KOPT-K1 (cell line): ENCODE measurements at regions not wholly inside any gene's neighbourhood (a gene's known extent, or its start where the extent isn't known, plus 50 kb on each side); places are given as distances from the start of the nearest gene placed in this dataset.

Source experiments
- H3K27ac ChIP-seq: fragments of 200-600 bp; sonication (generic); 2 replicates; pipeline ENCODE4 v1.5.1; 2016; ENCODE audit warnings: antibody characterized with exemption, mild to moderate bottlenecking, low read depth, low read length; ENCODE audit not compliant: poor library complexity, severe bottlenecking
- H3K36me3 ChIP-seq: fragments of 200-600 bp; sonication (generic); 2 replicates; pipeline ENCODE4 v1.5.1; 2017; ENCODE audit warnings: antibody characterized with exemption, mild to moderate bottlenecking, low read length, moderate library complexity; ENCODE audit not compliant: insufficient read depth
- H3K9me3 ChIP-seq: fragments of 200-600 bp; sonication (generic); 2 replicates; pipeline ENCODE4 v1.5.1; 2017; ENCODE audit warnings: antibody characterized with exemption, low read length, mild to moderate bottlenecking; ENCODE audit not compliant: insufficient read depth, poor library complexity, severe bottlenecking

DNA sequence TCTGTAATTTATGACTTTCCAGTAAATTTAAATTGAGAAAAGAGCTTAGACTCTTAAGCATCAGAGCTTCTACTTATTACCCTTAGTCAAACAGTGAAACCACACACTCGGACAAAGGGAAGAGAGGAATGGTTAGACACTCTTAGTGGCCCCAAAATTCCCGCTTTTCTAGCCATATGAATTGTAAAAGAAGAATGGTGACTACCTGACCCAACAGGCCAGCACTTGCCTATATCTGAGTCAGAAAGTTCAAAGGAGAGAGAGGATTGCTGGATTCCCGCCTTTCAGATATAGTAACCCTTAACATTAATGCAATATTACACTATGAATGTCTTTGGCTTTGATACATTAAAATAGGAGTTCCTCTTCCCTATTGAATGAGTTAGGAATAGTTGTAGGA lies 317.3 kb downstream of the PCDH17 start:
- H3K9me3 ChIP-seq: peaks cover 5% of the 10 kb centered on the region
- H3K36me3 ChIP-seq: no peaks in the 10 kb centered on the region
- H3K27ac ChIP-seq: no peak overlapping the region

DNA sequence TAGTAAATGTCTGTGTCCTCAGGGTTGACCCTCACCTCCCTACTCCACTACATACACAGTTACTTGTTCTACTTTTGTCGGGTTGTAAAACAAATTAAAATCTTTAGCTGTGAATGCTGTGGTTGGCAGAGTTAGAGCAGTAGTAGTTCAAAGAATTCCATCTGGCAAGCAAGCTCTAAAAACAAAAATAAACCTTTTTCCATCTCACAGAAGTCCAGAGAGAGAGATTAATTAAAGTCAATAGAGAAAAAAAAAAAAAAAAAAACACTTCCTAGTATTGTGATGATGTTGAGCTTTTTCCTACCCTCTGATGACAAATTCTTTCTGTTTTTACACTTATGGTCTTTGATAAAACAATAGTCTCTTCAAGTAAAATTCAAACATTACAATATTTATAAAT lies 338.4 kb downstream of the PCDH17 start:
- no peak overlapping the region for H3K27ac ChIP-seq
- peaks cover 10% of the 10 kb centered on the region for H3K9me3 ChIP-seq
- no peaks in the 10 kb centered on the region for H3K36me3 ChIP-seq

DNA sequence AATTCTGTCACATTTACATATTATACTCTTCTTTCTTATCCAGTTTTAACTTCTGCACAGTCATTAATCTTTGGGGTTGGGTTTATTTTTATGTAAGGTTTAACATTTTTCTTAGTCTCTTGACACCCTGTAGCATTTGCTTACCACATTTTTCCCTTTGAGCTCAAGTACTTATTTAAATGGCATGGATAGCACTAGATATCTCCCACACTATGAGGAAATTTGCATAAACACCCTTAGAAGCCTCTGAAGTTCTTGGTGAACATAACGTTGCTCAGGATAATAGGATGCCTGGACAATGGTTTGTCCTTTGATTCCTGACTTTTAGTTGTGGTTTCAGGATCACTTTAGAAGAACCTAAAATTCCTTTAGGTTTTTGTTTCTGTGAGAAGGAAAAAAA lies 338.9 kb downstream of the PCDH17 start:
- no peaks in the 10 kb centered on the region for H3K36me3 ChIP-seq
- H3K27ac ChIP-seq: no peak overlapping the region
- peaks cover 10% of the 10 kb centered on the region for H3K9me3 ChIP-seq

DNA sequence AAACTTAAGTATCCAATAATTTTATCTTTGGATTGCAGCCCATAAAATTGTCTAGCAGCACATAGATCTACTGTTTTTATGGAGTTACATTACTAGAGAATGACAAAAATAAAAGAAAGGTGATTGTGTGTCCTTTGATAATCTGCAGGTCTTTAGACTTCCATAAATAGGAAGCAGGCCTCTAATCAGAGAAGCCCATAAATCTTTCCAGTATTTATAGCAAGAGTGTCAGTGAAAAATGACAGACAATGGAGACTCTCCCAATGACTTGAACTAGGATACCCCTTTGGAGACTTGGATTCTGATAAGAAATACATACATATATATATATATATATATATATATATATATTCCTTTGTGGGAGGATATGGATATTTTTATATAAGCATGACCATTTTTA lies 351.2 kb downstream of the PCDH17 start:
- Histone ChIP-seq H3K27ac (no peak overlapping the region), H3K36me3 (no peaks in the 10 kb centered on the region), H3K9me3 (no peaks in the 10 kb centered on the region)

DNA sequence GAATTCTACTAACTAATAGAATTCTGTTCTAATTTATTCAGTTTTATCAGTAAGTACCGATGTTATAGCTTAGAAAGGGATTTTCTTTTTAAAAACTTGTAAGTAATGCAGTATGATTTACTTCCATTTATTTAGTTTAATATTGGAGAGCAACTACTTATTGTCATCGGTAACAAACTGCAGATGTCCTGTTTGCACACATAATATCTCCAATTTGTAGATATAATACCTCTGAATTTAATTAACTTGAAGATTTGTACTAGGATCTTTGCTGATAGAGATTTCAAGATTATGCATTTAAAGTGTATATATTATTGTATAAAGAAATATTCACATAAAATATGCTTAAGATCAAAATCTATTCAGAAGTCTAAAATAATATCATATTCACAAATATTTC lies 356.7 kb downstream of the PCDH17 start:
- Histone ChIP-seq H3K9me3 (no peaks in the 10 kb centered on the region), H3K36me3 (no peaks in the 10 kb centered on the region), H3K27ac (no peak overlapping the region)

DNA sequence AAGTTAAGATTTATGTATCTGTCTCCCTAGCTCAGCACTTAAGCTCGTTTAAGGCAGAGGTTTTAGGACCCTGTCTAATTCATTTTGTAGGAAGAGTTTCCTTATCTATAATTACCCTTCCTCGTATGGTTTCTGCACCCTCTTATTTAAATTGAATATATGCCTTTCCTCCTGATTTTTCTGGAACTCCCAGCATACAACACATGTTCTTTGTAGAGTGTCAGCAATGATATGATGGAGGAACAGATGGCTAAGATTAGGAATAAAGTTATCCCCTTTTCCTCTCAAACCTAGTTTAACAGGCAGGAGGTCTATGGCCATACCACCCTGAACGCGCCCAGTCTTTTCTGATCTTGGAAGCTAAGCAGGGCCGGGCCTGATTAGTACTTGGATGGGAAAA lies 359.5 kb downstream of the PCDH17 start:
- Histone ChIP-seq H3K9me3 (no peaks in the 10 kb centered on the region), H3K36me3 (no peaks in the 10 kb centered on the region), H3K27ac (no peak overlapping the region)

DNA sequence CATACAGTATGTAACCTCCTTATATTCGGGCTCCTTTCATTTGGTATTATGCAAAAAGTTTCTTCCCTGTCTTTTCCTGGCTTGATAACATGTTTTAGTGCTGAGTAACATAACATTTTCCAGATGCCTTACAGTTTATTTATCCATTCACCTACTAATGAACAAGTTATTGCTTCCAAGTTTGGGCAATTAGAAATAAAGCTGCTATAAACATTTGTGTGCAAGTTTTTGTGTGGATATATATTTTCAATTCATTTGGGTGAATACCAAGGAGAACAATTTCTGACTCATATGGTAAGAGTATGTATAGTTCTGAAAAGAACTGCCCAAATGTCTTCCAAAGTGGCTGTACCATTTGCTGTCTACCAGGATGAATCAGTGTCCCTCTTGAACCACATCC lies 360.9 kb downstream of the PCDH17 start:
- no peak overlapping the region for H3K27ac ChIP-seq
- no peaks in the 10 kb centered on the region for H3K9me3 ChIP-seq
- H3K36me3 ChIP-seq: no peaks in the 10 kb centered on the region

DNA sequence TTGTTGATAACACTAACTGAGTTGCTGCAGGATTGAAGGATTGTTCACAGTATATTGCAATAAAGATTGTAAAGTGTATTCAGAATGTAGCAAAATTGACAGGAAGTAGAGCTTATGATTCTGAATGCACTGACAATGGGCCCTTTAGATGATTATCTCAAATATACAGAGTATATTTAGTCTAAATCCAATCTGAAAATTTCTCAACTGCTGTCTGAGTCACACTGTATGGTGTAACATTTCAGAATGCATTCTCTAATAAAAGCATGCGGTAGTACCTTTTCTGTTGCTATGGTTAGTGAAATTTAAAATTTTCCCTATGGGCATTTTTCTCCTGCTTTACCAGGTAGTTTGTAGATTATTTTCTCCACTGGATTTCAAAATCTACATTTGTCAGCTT lies 365.2 kb downstream of the PCDH17 start:
- H3K27ac ChIP-seq: no peak overlapping the region
- no peaks in the 10 kb centered on the region for H3K9me3 ChIP-seq
- H3K36me3 ChIP-seq: no peaks in the 10 kb centered on the region

DNA sequence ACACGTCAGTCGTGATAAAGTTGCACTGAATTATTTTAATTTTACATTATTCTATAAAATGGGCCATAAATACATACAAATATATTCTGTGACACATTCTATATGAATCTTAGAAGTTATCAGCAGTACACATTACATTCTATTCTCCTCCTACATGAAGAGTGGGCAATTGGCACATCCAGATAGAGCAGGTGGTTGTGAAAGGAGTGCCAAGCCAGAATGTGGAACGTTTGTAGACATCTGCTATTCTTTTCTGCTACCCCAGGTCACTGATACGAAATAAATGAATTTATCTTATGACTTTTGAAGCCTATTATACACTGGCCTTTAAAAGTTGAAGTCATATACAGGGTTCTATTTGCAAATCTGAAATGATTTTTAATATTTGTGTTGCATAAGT lies 373.2 kb downstream of the PCDH17 start:
- H3K36me3 ChIP-seq: no peaks in the 10 kb centered on the region
- no peak overlapping the region for H3K27ac ChIP-seq
- H3K9me3 ChIP-seq: no peaks in the 10 kb centered on the region

DNA sequence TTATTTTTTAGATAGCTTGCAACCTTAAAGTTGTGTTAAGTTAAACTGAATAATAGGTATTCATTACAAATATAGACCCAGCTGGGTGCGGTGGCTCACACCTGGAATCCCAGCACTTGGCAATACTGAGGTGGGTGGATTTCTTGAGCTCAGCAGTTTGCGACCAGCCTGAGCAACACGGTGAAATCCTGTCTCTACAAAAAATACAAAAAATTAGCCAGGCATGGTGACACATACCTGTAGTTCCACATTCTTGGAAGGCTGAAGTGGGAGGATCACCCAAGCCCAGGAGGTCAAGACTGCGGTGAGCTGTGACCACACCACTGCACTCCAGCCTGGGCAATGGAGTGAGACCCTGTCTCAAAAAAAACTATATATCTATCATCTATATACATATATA lies 386.5 kb downstream of the PCDH17 start:
- H3K27ac ChIP-seq: no peak overlapping the region

DNA sequence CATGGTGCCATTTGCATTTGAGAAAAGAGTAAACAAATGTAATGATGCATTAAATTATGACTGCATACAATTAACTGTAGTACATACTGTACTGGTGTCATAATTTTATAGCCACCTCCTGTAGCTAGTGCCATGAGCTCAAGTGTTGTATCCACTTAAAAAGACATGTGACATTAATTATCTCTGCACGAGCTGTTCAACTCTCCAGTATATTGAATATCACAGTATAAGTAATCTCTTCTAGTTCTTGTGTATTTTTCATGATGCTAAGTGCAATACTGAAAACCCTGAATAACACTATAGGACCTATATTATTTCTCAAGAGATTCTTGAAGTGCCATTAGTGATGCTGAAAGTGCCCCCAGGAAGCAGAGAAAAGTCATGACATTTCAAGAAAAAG lies 387.3 kb downstream of the PCDH17 start:
- H3K36me3 ChIP-seq: no peaks in the 10 kb centered on the region
- no peaks in the 10 kb centered on the region for H3K9me3 ChIP-seq
- no peak overlapping the region for H3K27ac ChIP-seq

More for the DNA sequence above, 386.5 kb downstream of the PCDH17 start:
- H3K36me3 ChIP-seq: no peaks in the 10 kb centered on the region
- H3K9me3 ChIP-seq: no peaks in the 10 kb centered on the region

DNA sequence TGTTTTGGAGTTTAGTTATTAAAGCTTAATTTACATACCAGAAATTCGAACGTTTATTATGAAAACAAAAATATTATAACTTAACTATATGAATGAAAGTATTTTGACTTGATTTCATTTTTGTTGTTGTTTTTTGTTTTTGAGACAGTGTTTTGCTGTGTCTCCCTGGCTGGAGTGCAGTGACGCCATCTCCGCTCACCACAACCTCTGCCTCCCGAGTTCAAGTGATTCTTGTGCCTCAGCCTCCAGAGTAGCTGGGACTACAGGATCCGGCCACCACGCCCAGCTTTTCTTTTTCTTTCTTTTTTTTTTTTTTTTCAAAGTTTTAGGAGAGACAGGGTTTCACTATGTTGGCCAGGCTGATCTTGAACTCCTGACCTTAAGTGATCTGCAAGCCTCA lies 392.6 kb downstream of the PCDH17 start:
- Histone ChIP-seq H3K9me3 (no peaks in the 10 kb centered on the region), H3K27ac (no peak overlapping the region), H3K36me3 (no peaks in the 10 kb centered on the region)

DNA sequence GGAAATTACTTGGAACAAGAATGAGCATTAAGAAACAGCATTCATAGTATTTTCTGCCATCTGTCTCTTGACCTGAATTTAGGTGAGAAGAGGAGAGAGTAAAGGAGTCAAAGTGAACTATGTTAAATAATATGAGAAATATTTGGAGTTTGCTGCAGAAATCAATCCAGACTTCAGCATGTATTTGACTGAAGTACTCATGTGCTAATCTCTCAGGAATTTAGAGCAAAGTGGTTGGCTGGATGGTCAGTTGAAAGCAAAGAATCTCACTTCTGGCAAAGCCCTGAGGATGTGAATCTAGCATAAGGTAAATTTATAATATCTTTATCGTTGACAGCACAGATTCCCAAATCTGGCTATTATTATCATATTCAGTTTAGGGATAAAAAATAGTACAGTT lies 394.3 kb downstream of the PCDH17 start:
- H3K9me3 ChIP-seq: no peaks in the 10 kb centered on the region
- no peak overlapping the region for H3K27ac ChIP-seq

DNA sequence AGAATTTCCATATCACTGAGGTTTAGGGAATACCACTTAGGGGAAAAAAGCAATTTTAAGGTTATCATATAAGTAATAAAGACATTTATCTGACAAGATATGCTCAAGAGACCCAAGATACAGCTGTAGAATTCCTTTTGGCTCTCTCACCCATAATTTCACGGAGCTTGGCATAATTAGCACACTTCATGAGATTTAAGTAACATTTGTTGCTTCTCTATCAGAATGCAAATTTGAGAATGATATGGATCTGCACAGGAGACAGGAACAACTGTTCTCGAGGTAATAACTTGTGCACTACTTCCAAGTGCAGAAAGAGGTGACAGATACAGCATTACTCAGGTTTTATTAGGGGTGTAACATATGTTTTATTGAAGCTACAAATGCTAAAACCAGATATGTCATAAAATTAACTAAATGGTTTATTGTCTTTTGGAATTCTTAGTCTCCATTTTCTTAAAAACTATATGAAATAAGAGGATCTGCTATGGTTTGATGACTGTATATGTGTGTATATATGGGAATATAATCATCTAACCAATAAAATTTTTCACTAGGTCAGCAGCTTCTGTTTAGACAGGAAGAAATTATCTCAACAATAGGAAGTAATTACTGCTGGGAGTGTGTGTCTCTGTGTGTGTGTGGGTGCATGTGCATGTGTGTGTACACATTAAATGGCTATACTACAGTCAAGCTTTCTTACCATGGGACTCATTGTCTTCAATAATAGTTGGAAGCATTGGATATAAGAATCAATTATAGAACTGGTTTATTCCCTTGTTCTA lies 401.3 kb downstream of the PCDH17 start:
- H3K9me3 ChIP-seq: no peaks in the 10 kb centered on the region
- no peaks in the 10 kb centered on the region for H3K36me3 ChIP-seq
- H3K27ac ChIP-seq: no peak overlapping the region

More for the DNA sequence above, 394.3 kb downstream of the PCDH17 start:
- no peaks in the 10 kb centered on the region for H3K36me3 ChIP-seq

DNA sequence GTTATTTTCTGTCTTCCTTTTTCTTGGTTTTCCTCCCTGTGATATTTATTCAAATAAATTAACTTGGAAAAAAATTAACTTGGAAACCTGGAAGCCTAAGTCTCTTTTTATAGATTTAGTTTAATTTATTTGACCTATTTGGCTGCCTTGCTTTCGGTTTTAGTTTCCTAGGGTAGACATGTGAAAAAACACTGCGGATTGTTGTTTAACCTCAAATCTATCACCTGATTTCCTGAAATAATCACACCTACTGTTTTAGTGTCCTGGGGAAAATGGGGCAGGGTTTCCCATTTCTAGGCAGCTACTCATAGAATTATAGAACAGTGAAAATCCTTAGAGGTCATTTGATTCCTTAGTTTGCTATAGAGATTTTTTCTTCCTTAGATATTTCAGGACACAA lies 412.4 kb downstream of the PCDH17 start:
- Histone ChIP-seq H3K36me3 (no peaks in the 10 kb centered on the region), H3K27ac (no peak overlapping the region), H3K9me3 (no peaks in the 10 kb centered on the region)

DNA sequence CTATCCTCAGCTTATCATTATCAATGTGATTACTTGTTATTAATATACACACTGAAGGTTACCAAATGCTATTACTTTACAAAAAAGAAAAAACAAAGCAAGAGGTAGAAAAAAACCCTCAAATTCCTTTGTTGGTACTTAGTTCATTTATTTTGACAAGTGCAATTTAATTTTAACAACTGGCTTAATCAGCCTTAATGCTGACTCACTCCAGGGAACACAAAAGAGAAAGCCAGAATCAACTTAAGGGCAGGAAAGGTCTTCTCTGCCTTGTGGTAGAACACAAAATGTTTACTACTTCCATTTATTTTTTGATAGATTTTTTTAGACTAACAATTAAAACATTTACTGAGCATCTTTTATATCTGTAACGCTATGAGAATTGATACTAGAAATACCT lies 417.1 kb downstream of the PCDH17 start:
- Histone ChIP-seq H3K36me3 (no peaks in the 10 kb centered on the region), H3K9me3 (no peaks in the 10 kb centered on the region), H3K27ac (no peak overlapping the region)
